ENCODE measurements at regions not wholly inside any gene's neighbourhood (a gene's known extent, or its start where the extent isn't known, plus 50 kb on each side); places are given as distances from the start of the nearest gene placed in this dataset.

DNA sequence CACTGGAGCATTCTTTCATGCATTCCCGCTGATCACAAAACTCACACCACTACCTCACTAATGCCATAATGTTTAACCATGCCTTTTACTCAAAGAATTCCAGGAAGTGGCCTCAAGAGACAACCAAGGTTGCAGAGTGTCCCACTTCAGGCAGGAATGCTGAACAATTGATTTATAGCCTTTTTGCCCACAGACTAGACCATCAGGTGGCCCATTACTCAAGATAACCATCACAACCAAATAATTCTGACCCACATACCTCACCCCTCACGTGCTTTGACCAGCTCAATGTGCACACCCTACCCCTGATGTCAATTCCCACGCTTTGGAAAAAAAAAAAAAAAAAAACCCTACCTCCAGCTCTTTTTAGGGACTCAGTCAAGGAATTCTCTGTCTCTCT lies 220.6 kb upstream of the UFL1 start:
- TF ChIP-seq, protein P1, sequence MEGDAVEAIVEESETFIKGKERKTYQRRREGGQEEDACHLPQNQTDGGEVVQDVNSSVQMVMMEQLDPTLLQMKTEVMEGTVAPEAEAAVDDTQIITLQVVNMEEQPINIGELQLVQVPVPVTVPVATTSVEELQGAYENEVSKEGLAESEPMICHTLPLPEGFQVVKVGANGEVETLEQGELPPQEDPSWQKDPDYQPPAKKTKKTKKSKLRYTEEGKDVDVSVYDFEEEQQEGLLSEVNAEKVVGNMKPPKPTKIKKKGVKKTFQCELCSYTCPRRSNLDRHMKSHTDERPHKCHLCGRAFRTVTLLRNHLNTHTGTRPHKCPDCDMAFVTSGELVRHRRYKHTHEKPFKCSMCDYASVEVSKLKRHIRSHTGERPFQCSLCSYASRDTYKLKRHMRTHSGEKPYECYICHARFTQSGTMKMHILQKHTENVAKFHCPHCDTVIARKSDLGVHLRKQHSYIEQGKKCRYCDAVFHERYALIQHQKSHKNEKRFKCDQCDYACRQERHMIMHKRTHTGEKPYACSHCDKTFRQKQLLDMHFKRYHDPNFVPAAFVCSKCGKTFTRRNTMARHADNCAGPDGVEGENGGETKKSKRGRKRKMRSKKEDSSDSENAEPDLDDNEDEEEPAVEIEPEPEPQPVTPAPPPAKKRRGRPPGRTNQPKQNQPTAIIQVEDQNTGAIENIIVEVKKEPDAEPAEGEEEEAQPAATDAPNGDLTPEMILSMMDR (IDR thresholded peaks at IDR 0.05; ENCODE audit: poor library complexity), result no peak
- TF ChIP-seq EZH2 (IDR thresholded peaks at IDR 0.05; ENCODE audit: borderline replicate concordance), result no peak
- no peak for TF ChIP-seq EZH2phosphoT487 (IDR thresholded peaks at IDR 0.05; ENCODE audit: low read depth, severe bottlenecking, unreplicated experiment)
